ENCODE measurements at regions not wholly inside any gene's neighbourhood (a gene's known extent, or its start where the extent isn't known, plus 50 kb on each side); places are given as distances from the start of the nearest gene placed in this dataset.
"Not testable (repeated sequence)": the region's sequence is repeated elsewhere in the genome, so short reads cannot be mapped to it uniquely, and the experiment has no call there.

- H3K9me3 Mint-ChIP-seq = no peaks in the 10 kb centered on the region
- H3K36me3 Mint-ChIP-seq = no peaks in the 10 kb centered on the region
- no peak overlapping the region for H3K27ac Mint-ChIP-seq
- no peak for DNase-seq (ENCODE audit: low spot score in 2 of 2)
- ATAC-seq = no peak
Measured at GRCh38 chr6:139698526-139699176, 324.2 kb upstream of the CITED2 start.

GRCh38 chr6:139697856-139698255, 323.4 kb upstream of the CITED2 start:
- H3K9me3 Mint-ChIP-seq; DNase-seq (ENCODE audit: low spot score in 2 of 2); ATAC-seq; H3K27ac Mint-ChIP-seq; H3K36me3 Mint-ChIP-seq: not testable (repeated sequence)

- H3K27ac Mint-ChIP-seq; ATAC-seq; H3K36me3 Mint-ChIP-seq; DNase-seq (ENCODE audit: low spot score in 2 of 2); H3K9me3 Mint-ChIP-seq: not testable (repeated sequence)
Measured at GRCh38 chr6:139696991-139697390, 322.5 kb upstream of the CITED2 start.

- Mint-ChIP-seq H3K9me3 (no peaks in the 10 kb centered on the region), H3K36me3 (no peaks in the 10 kb centered on the region), H3K27ac (no peak overlapping the region)
- no peak for ATAC-seq
- DNase-seq (ENCODE audit: low spot score in 2 of 2) = no peak
Measured at GRCh38 chr6:139695361-139695760, 320.9 kb upstream of the CITED2 start.

- Mint-ChIP-seq H3K36me3 (no peaks in the 10 kb centered on the region), H3K9me3 (no peaks in the 10 kb centered on the region), H3K27ac (no peak overlapping the region)
- DNase-seq (ENCODE audit: low spot score in 2 of 2) (no peak), ATAC-seq (no peak)
Measured at GRCh38 chr6:139693735-139694134, 319.3 kb upstream of the CITED2 start.

GRCh38 chr6:139690007-139690406, 315.6 kb upstream of the CITED2 start:
- H3K36me3 Mint-ChIP-seq = no peaks in the 10 kb centered on the region
- no peaks in the 10 kb centered on the region for H3K9me3 Mint-ChIP-seq
- no peak for ATAC-seq
- no peak overlapping the region for H3K27ac Mint-ChIP-seq
- DNase-seq (ENCODE audit: low spot score in 2 of 2) = no peak

- ATAC-seq = no peak
- H3K27ac Mint-ChIP-seq = no peak overlapping the region
- DNase-seq (ENCODE audit: low spot score in 2 of 2) = no peak
- H3K36me3 Mint-ChIP-seq = no peaks in the 10 kb centered on the region
- no peaks in the 10 kb centered on the region for H3K9me3 Mint-ChIP-seq
Measured at GRCh38 chr6:139687055-139687454, 312.6 kb upstream of the CITED2 start.

GRCh38 chr6:139686308-139686707, 311.9 kb upstream of the CITED2 start:
- Mint-ChIP-seq H3K9me3 (no peaks in the 10 kb centered on the region), H3K36me3 (no peaks in the 10 kb centered on the region), H3K27ac (no peak overlapping the region)
- DNase-seq (ENCODE audit: low spot score in 2 of 2) = no peak
- no peak for ATAC-seq

- H3K9me3 Mint-ChIP-seq = no peaks in the 10 kb centered on the region
- H3K27ac Mint-ChIP-seq = no peak overlapping the region
- DNase-seq (ENCODE audit: low spot score in 2 of 2) (no peak), ATAC-seq (no peak)
- H3K36me3 Mint-ChIP-seq = no peaks in the 10 kb centered on the region
Measured at GRCh38 chr6:139685009-139685408, 310.6 kb upstream of the CITED2 start.

GRCh38 chr6:139680819-139681218, 306.4 kb upstream of the CITED2 start:
- DNase-seq (ENCODE audit: low spot score in 2 of 2) (no peak), ATAC-seq (no peak)
- H3K36me3 Mint-ChIP-seq = no peaks in the 10 kb centered on the region

GRCh38 chr6:139679516-139680179, 305.2 kb upstream of the CITED2 start:
- Mint-ChIP-seq H3K27ac (no peak overlapping the region), H3K36me3 (no peaks in the 10 kb centered on the region), H3K9me3 (no peaks in the 10 kb centered on the region)
- no peak for DNase-seq (ENCODE audit: low spot score in 2 of 2)
- no peak for ATAC-seq

More at GRCh38 chr6:139680819-139681218, 306.4 kb upstream of the CITED2 start:
- no peak overlapping the region for H3K27ac Mint-ChIP-seq
- no peaks in the 10 kb centered on the region for H3K9me3 Mint-ChIP-seq

GRCh38 chr6:139676718-139677117, 302.3 kb upstream of the CITED2 start:
- no peak for ATAC-seq
- no peak overlapping the region for H3K27ac Mint-ChIP-seq
- no peak for DNase-seq (ENCODE audit: low spot score in 2 of 2)
- H3K9me3 Mint-ChIP-seq = no peaks in the 10 kb centered on the region
- H3K36me3 Mint-ChIP-seq = no peaks in the 10 kb centered on the region

- no peak overlapping the region for H3K27ac Mint-ChIP-seq
- peaks cover 0 to 4% of the 10 kb centered on the region in 2 donors for H3K9me3 Mint-ChIP-seq
- H3K36me3 Mint-ChIP-seq = no peaks in the 10 kb centered on the region
- no peak for ATAC-seq
- DNase-seq (ENCODE audit: low spot score in 2 of 2) = no peak
Measured at GRCh38 chr6:139666284-139666683, 291.8 kb upstream of the CITED2 start.

GRCh38 chr6:139663996-139664395, 289.5 kb upstream of the CITED2 start:
- no peaks in the 10 kb centered on the region for H3K36me3 Mint-ChIP-seq

GRCh38 chr6:139659711-139660110, 285.3 kb upstream of the CITED2 start:
- H3K27ac Mint-ChIP-seq = no peak overlapping the region
- H3K9me3 Mint-ChIP-seq = peaks cover 0 to under 1% of the 10 kb centered on the region in 2 donors
- no peaks in the 10 kb centered on the region for H3K36me3 Mint-ChIP-seq
- ATAC-seq = no peak
- no peak for DNase-seq (ENCODE audit: low spot score in 2 of 2)

More at GRCh38 chr6:139663996-139664395, 289.5 kb upstream of the CITED2 start:
- Mint-ChIP-seq H3K27ac (no peak overlapping the region), H3K9me3 (peaks cover 0 to 4% of the 10 kb centered on the region in 2 donors)
- ATAC-seq = no peak
- no peak for DNase-seq (ENCODE audit: low spot score in 2 of 2)

GRCh38 chr6:139659196-139659595, 284.7 kb upstream of the CITED2 start:
- Mint-ChIP-seq H3K9me3 (no peaks in the 10 kb centered on the region), H3K36me3 (no peaks in the 10 kb centered on the region), H3K27ac (no peak overlapping the region)
- ATAC-seq (no peak), DNase-seq (ENCODE audit: low spot score in 2 of 2) (no peak)

GRCh38 chr6:139657119-139657518, 282.7 kb upstream of the CITED2 start:
- Mint-ChIP-seq H3K27ac (no peak overlapping the region), H3K36me3 (no peaks in the 10 kb centered on the region), H3K9me3 (no peaks in the 10 kb centered on the region)
- ATAC-seq = no peak
- no peak for DNase-seq (ENCODE audit: low spot score in 2 of 2)

Data from activated naive CD4-positive, alpha-beta T cell treated with anti-CD3 and anti-CD28 coated beads, Interleukin-2, amount 50 U/mL, for 72 hours (primary cell).